ENCODE measurements at regions not wholly inside any gene's neighbourhood (a gene's known extent, or its start where the extent isn't known, plus 50 kb on each side); places are given as distances from the start of the nearest gene placed in this dataset.

DNA sequence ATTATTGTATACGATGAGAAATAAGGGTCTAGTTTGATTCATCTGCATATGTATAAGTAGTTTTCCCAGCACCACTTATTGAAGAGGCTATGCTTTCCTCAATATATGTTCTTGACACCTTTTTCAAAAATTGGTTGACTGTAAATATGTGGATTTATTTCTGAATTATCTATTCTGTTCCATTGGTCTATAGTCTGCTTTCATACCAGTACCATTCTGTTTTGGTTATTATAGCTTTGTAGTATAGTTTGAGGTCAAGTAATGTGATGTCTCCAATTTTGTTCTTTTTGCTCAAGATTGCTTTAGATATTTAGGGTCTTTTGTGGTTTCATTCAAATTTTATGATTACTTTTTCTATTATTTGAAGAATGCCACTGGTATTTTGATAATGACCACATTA is 103.8 kb upstream of the LIPC start:
- intact Hi-C loops (cut with micrococcal nuclease) = no loop called here
- DNase-seq = no peak
- no peak for ATAC-seq
- peaks cover 0 to 2% (median 0%) of the 10 kb centered on the region in 11 donors for H3K9me3 Mint-ChIP-seq
- H3K4me3 ChIP-seq (ENCODE audit: low read length) = no peak overlapping the region
- H3K36me3 ChIP-seq (ENCODE audit: control insufficient read depth in 2 of 3, insufficient read depth in 3 of 3, low read length in 3 of 3) = no peaks in the 10 kb centered on the region
- peaks cover 0 to 8% (median 0%) of the 10 kb centered on the region in 5 donors for H3K36me3 Mint-ChIP-seq
- peaks cover 26 to 42% (median 37%) of the 10 kb centered on the region in 7 donors for H3K4me1 Mint-ChIP-seq
- CTCF ChIA-PET = no interaction called here
- peaks cover 0 to 18% (median 6%) of the 10 kb centered on the region in 5 donors for H3K27me3 Mint-ChIP-seq
- no peak overlapping the region for H3K27ac Mint-ChIP-seq
- no peak overlapping the region for H3K4me3 Mint-ChIP-seq
- H3K9me3 ChIP-seq (ENCODE audit: control insufficient read depth in 2 of 3, low read length in 3 of 3) = no peaks in the 10 kb centered on the region
- no peaks in the 10 kb centered on the region for H3K27me3 ChIP-seq (ENCODE audit: control insufficient read depth in 2 of 2, insufficient read depth in 2 of 2, low read length in 2 of 2)
- POLR2A ChIA-PET = no interaction called here
- no peak overlapping the region for H3K27ac ChIP-seq (ENCODE audit: low read depth, low read length)
- peaks cover 13 to 23% of the 10 kb centered on the region in 2 donors for H3K4me1 ChIP-seq (ENCODE audit: control insufficient read depth in 2 of 2, insufficient read depth in 2 of 2, low read length in 2 of 2)

- Mint-ChIP-seq H3K9me3 (peaks cover 0 to 4% (median 0%) of the 10 kb centered on the region in 11 donors), H3K36me3 (peaks cover 0 to 15% (median 0%) of the 10 kb centered on the region in 5 donors), H3K4me3 (no peak overlapping the region), H3K27ac (no peak overlapping the region), H3K27me3 (peaks cover 0 to 15% (median 6%) of the 10 kb centered on the region in 5 donors), H3K4me1 (peaks cover 26 to 48% (median 41%) of the 10 kb centered on the region in 7 donors)
- CTCF ChIA-PET = no interaction called here
- no peaks in the 10 kb centered on the region for H3K36me3 ChIP-seq (ENCODE audit: control insufficient read depth in 2 of 3, insufficient read depth in 3 of 3, low read length in 3 of 3)
- POLR2A ChIA-PET = interaction anchor here (0.9 kb wide), 1 partner anchor 15 kb away, joined by 4 read pairs; no protein-coding TSS in a partner anchor
- no peak overlapping the region for H3K4me3 ChIP-seq (ENCODE audit: low read length)
- no peak overlapping the region for H3K27ac ChIP-seq (ENCODE audit: low read depth, low read length)
- H3K9me3 ChIP-seq (ENCODE audit: control insufficient read depth in 2 of 3, low read length in 3 of 3) = no peaks in the 10 kb centered on the region
- no peaks in the 10 kb centered on the region for H3K27me3 ChIP-seq (ENCODE audit: control insufficient read depth in 2 of 2, insufficient read depth in 2 of 2, low read length in 2 of 2)
- no peak for DNase-seq
- H3K4me1 ChIP-seq (ENCODE audit: control insufficient read depth in 2 of 2, insufficient read depth in 2 of 2, low read length in 2 of 2) = peaks cover 13 to 23% of the 10 kb centered on the region in 2 donors
- intact Hi-C loops (cut with micrococcal nuclease) = no loop called here
- no peak for ATAC-seq
Measured at GRCh38 chr15:58329211-58329610, 102.6 kb upstream of the LIPC start.

DNA sequence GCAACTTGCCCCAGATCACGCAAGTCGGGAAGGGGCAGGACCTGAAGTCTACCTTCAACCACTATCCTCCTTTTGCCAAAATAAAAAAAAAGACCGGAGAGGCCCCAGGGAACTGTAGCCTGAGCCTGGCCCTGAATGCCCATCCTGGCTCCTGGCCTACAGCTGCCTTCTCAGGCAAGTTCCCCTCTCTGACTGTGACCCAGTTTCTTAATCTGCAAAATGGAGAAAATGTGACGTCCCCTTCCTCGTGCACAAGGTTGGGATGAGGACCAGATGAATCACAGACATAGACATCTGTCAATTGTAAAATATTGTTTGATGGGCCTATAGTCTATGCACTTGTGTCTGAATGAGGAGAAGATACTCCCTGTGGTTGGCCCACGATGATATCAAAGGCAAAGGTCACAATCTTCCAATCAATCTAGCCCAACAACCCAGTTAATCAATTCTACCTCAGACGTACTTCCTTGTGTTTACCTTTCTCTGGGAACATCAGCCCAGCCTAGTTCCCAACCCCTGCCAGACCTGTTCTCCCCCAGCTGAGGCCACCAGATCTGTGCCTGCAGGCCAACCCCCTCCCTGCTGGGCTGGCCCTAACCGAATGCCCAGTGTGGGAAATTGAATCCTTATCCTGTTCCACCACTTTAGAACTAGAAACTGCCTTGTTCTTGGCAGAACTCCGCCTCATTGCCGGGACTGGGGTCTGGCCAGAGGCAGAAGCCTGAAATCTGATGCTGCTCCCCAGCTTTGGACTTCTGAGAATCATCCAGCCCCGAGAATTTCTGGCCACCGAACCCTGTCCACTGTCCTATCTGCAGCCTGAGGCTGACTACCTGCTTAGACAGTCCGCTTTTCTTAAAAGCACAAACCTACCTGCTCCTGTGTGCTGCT is 101.8 kb upstream of the LIPC start:
- intact Hi-C loops (cut with micrococcal nuclease) = loop anchor here in 1 of 2 donors (5.0 to 10.0 kb wide), 2 partner anchors 127 to 415 kb away; partner anchors contain the start of gene ADAM10
- peak overlapping the region in 1 of 10 donors; percentile 15 for H3K4me3 Mint-ChIP-seq
- peaks cover 0 to 7% (median 2%) of the 10 kb centered on the region in 11 donors for H3K9me3 Mint-ChIP-seq
- ChIA-PET CTCF (no interaction called here), POLR2A (interaction anchor here (0.9 kb wide), 1 partner anchor 16 kb away, joined by 4 read pairs; no protein-coding TSS in a partner anchor)
- peaks cover 0 to 12% (median 6%) of the 10 kb centered on the region in 5 donors for H3K27me3 Mint-ChIP-seq
- H3K4me3 ChIP-seq (ENCODE audit: low read length) = no peak overlapping the region
- DNase-seq = no peak
- no peak overlapping the region for H3K27ac ChIP-seq (ENCODE audit: low read depth, low read length)
- no peaks in the 10 kb centered on the region for H3K27me3 ChIP-seq (ENCODE audit: control insufficient read depth in 2 of 2, insufficient read depth in 2 of 2, low read length in 2 of 2)
- H3K9me3 ChIP-seq (ENCODE audit: control insufficient read depth in 2 of 3, low read length in 3 of 3) = no peaks in the 10 kb centered on the region
- H3K27ac Mint-ChIP-seq = peak overlapping the region in 4 of 9 donors; percentile 18 to 89 (median 84)
- H3K4me1 ChIP-seq (ENCODE audit: control insufficient read depth in 2 of 2, insufficient read depth in 2 of 2, low read length in 2 of 2) = peaks cover 13 to 23% of the 10 kb centered on the region in 2 donors
- H3K4me1 Mint-ChIP-seq = peaks cover 26 to 48% (median 41%) of the 10 kb centered on the region in 7 donors
- H3K36me3 ChIP-seq (ENCODE audit: control insufficient read depth in 2 of 3, insufficient read depth in 3 of 3, low read length in 3 of 3) = no peaks in the 10 kb centered on the region
- peaks cover 0 to 17% (median 0%) of the 10 kb centered on the region in 5 donors for H3K36me3 Mint-ChIP-seq
- peak; percentile 8 for ATAC-seq

DNA sequence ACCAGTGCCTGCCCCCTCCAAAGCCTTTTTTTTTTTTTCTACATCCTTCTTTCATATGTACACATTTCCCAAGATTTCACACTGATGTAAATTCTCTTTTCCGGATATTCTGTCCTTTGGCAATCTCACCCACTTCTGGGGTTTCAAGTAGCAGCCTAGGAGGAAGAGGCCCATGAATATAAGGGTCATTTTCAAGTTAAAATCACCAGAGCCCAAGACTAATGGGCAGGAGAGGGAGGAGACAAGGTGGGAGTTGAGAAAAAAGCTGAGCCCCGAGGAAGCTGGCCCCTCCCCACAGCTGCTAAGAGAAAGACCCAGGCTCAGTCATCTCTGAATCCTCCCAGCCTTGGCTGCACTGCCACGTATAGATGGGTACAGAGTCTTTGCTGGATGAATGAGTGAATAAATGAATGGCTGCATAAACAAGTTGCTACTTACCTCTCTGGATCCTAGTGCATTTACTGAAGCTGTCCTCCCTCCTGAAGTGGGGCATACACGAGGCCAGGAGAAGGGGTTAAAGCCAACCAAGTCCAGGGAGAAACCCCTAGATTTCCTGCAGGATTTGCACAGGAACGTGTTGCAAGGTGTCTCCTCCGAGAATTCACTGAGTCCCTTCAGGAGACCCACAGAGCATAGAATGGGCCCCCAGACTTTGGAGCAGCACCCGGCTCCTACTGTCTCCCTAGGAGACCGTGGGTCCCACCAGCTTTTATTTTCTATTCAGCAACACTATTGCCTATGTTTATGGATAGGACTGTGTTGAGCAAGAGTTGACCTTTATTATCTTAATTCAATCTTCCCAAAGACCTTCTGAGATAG is 100.8 kb upstream of the LIPC start:
- CTCF ChIA-PET = no interaction called here
- Histone ChIP-seq H3K36me3 (ENCODE audit: control insufficient read depth in 2 of 3, insufficient read depth in 3 of 3, low read length in 3 of 3) (no peaks in the 10 kb centered on the region), H3K27ac (ENCODE audit: low read depth, low read length) (no peak overlapping the region), H3K4me1 (ENCODE audit: control insufficient read depth in 2 of 2, insufficient read depth in 2 of 2, low read length in 2 of 2) (peaks cover 13 to 23% of the 10 kb centered on the region in 2 donors), H3K9me3 (ENCODE audit: control insufficient read depth in 2 of 3, low read length in 3 of 3) (no peaks in the 10 kb centered on the region), H3K27me3 (ENCODE audit: control insufficient read depth in 2 of 2, insufficient read depth in 2 of 2, low read length in 2 of 2) (no peaks in the 10 kb centered on the region), H3K4me3 (ENCODE audit: low read length) (no peak overlapping the region)
- ATAC-seq = no peak
- Mint-ChIP-seq H3K27ac (peak overlapping the region in 6 of 9 donors; percentile 38 to 89 (median 84)), H3K36me3 (peaks cover 0 to 17% (median 0%) of the 10 kb centered on the region in 5 donors), H3K27me3 (peaks cover 0 to 4% (median 0%) of the 10 kb centered on the region in 5 donors), H3K4me1 (peaks cover 26 to 48% (median 41%) of the 10 kb centered on the region in 7 donors), H3K4me3 (peak overlapping the region in 5 of 10 donors; percentile 0 to 53 (median 48)), H3K9me3 (peaks cover 0 to 11% (median 3%) of the 10 kb centered on the region in 11 donors)
- POLR2A ChIA-PET = no interaction called here
- intact Hi-C loops (cut with micrococcal nuclease) = loop anchor here in 1 of 2 donors (5.0 to 10.0 kb wide), 2 partner anchors 126 to 414 kb away; partner anchors contain the start of gene ADAM10
- DNase-seq = no peak

- Histone ChIP-seq H3K27ac (ENCODE audit: low read depth, low read length) (no peak overlapping the region), H3K27me3 (ENCODE audit: control insufficient read depth in 2 of 2, insufficient read depth in 2 of 2, low read length in 2 of 2) (no peaks in the 10 kb centered on the region), H3K4me1 (ENCODE audit: control insufficient read depth in 2 of 2, insufficient read depth in 2 of 2, low read length in 2 of 2) (peaks cover 13 to 23% of the 10 kb centered on the region in 2 donors), H3K9me3 (ENCODE audit: control insufficient read depth in 2 of 3, low read length in 3 of 3) (no peaks in the 10 kb centered on the region), H3K36me3 (ENCODE audit: control insufficient read depth in 2 of 3, insufficient read depth in 3 of 3, low read length in 3 of 3) (no peaks in the 10 kb centered on the region), H3K4me3 (ENCODE audit: low read length) (no peak overlapping the region)
- DNase-seq (no peak), ATAC-seq (peak; percentile 40)
- Mint-ChIP-seq H3K4me3 (peak overlapping the region in 9 of 10 donors; percentile 17 to 66 (median 39)), H3K36me3 (peaks cover 0 to 18% (median 0%) of the 10 kb centered on the region in 5 donors), H3K27me3 (peaks cover 0 to 2% (median 0%) of the 10 kb centered on the region in 5 donors), H3K4me1 (peaks cover 26 to 48% (median 41%) of the 10 kb centered on the region in 7 donors), H3K9me3 (peaks cover 0 to 11% (median 3%) of the 10 kb centered on the region in 11 donors), H3K27ac (peak overlapping the region; percentile 4 to 89 (median 80))
- CTCF ChIA-PET = no interaction called here
- POLR2A ChIA-PET = no interaction called here
- intact Hi-C loops (cut with micrococcal nuclease) = loop anchor here in 1 of 2 donors (5.0 to 10.0 kb wide), 2 partner anchors 126 to 413 kb away; partner anchors contain the start of gene ADAM10
Measured at GRCh38 chr15:58331560-58331912, 100.3 kb upstream of the LIPC start.

All from naive thymus-derived CD4-positive, alpha-beta T cell (primary cell).